Hepatocyte (in vitro differentiated cells): ENCODE measurements at regions not wholly inside any gene's neighbourhood (a gene's known extent, or its start where the extent isn't known, plus 50 kb on each side); places are given as distances from the start of the nearest gene placed in this dataset.

Experiments used
- DNase-seq: peaks from one replicate; pipeline ENCODE4 v3.0.0-alpha.2; 2016; ENCODE audit warnings: low spot score
- H2AFZ ChIP-seq: fragments of 200-600 bp; sonication (generic); 2 replicates; pipeline ENCODE4 v1.6.0; 2016; ENCODE audit warnings: antibody characterized with exemption, mild to moderate bottlenecking
- H3K27ac ChIP-seq: fragments of 200-600 bp; sonication (generic); 2 replicates; pipeline ENCODE4 v1.5.1; 2016; ENCODE audit warnings: mild to moderate bottlenecking
- H3K27me3 ChIP-seq: fragments of 200-600 bp; sonication (generic); 2 replicates; pipeline ENCODE4 v1.6.1; 2016
- H3K36me3 ChIP-seq: fragments of 200-600 bp; sonication (generic); replicated peaks from 2 replicates; pipeline ENCODE4 v1.5.1; 2016; ENCODE audit warnings: low read depth; ENCODE audit not compliant: insufficient read depth
- H3K4me1 ChIP-seq: fragments of 200-600 bp; sonication (generic); 2 replicates; pipeline ENCODE4 v1.5.1; 2016; ENCODE audit warnings: mild to moderate bottlenecking, moderate library complexity; ENCODE audit not compliant: insufficient read depth
- H3K4me2 ChIP-seq: fragments of 200-600 bp; sonication (generic); 2 replicates; pipeline ENCODE4 v1.6.0; 2016
- H3K4me3 ChIP-seq: fragments of 200-600 bp; sonication (generic); 2 replicates; pipeline ENCODE4 v1.5.1; 2016; ENCODE audit warnings: mild to moderate bottlenecking
- H3K79me2 ChIP-seq: fragments of 200-600 bp; sonication (generic); 2 replicates; pipeline ENCODE4 v1.6.0; 2017; ENCODE audit warnings: mild to moderate bottlenecking
- H3K9me2 ChIP-seq: fragments of 200-600 bp; sonication (generic); replicated peaks from 2 replicates; pipeline ENCODE4 v1.6.0; 2017; ENCODE audit warnings: mild to moderate bottlenecking; ENCODE audit not compliant: insufficient read depth
- H3K9me3 ChIP-seq: fragments of 200-600 bp; sonication (generic); 2 replicates; pipeline ENCODE4 v1.5.1; 2016; ENCODE audit warnings: low read depth, mild to moderate bottlenecking
- H4K20me1 ChIP-seq: fragments of 200-600 bp; sonication (generic); 2 replicates; pipeline ENCODE4 v1.6.0; 2016; ENCODE audit warnings: mild to moderate bottlenecking; ENCODE audit not compliant: insufficient read depth, poor library complexity, severe bottlenecking
- CTCF ChIP-seq: fragments of 200-600 bp; sonication (generic); IDR thresholded peaks from 2 replicates; pipeline ENCODE4 v1.5.1; 2016; ENCODE audit warnings: antibody characterized with exemption, mild to moderate bottlenecking; ENCODE audit not compliant: poor library complexity
- EZH2 ChIP-seq: fragments of 200-600 bp; sonication (generic); IDR thresholded peaks from 2 replicates; pipeline ENCODE4 v1.6.1; 2016; ENCODE audit warnings: antibody characterized with exemption, mild to moderate bottlenecking, borderline replicate concordance
- EZH2phosphoT487 ChIP-seq: fragments of 200-600 bp; sonication (generic); IDR thresholded peaks from one replicate; pipeline ENCODE4 v1.6.1; 2018; ENCODE audit warnings: antibody characterized with exemption, mild to moderate bottlenecking, low read depth, moderate library complexity; ENCODE audit not compliant: unreplicated experiment, severe bottlenecking
- WGBS: methylation state at CpG from one replicate; pipeline ENCODE4 v1.1.6; 2016; ENCODE audit warnings: low lambda C conversion rate; ENCODE audit errors: missing lambda C conversion rate; 5-methylcytosine and 5-hydroxymethylcytosine counted together

- H3K9me2 ChIP-seq = no peaks in the 10 kb centered on the region
- no peaks in the 10 kb centered on the region for H3K9me3 ChIP-seq
- H3K79me2 ChIP-seq = no peaks in the 10 kb centered on the region
- 83% methylated on average over 4 of the region's 4 CpGs for WGBS
- no peak overlapping the region for H3K4me2 ChIP-seq
- no peak for DNase-seq
- no peaks in the 10 kb centered on the region for H3K4me1 ChIP-seq
- H3K27ac ChIP-seq = no peak overlapping the region
- H3K36me3 ChIP-seq = no peaks in the 10 kb centered on the region
- no peak overlapping the region for H3K4me3 ChIP-seq
- TF ChIP-seq CTCF = no peak
- no peak for TF ChIP-seq EZH2
- no peak for TF ChIP-seq EZH2phosphoT487
- no peaks in the 10 kb centered on the region for H4K20me1 ChIP-seq
- H2AFZ ChIP-seq = no peak overlapping the region
- H3K27me3 ChIP-seq = no peaks in the 10 kb centered on the region
These were observed 689.0 kb upstream of the COBL start for GRCh38 chr7:52005613-52006012.

- no peak for DNase-seq
- H3K79me2 ChIP-seq = no peaks in the 10 kb centered on the region
- no peak overlapping the region for H3K27ac ChIP-seq
- H4K20me1 ChIP-seq = no peaks in the 10 kb centered on the region
- H3K4me3 ChIP-seq = no peak overlapping the region
- no peaks in the 10 kb centered on the region for H3K9me3 ChIP-seq
- no peaks in the 10 kb centered on the region for H3K4me1 ChIP-seq
- 67% methylated on average over 2 of the region's 2 CpGs for WGBS
- H2AFZ ChIP-seq = no peak overlapping the region
- no peak overlapping the region for H3K4me2 ChIP-seq
- TF ChIP-seq EZH2 = no peak
- TF ChIP-seq CTCF = no peak
- no peak for TF ChIP-seq EZH2phosphoT487
- no peaks in the 10 kb centered on the region for H3K36me3 ChIP-seq
- no peaks in the 10 kb centered on the region for H3K27me3 ChIP-seq
- no peaks in the 10 kb centered on the region for H3K9me2 ChIP-seq
These were observed 679.1 kb upstream of the COBL start for GRCh38 chr7:51995596-51996179.

GRCh38 chr7:51982653-51983052 lies 666.0 kb upstream of the COBL start:
- no peaks in the 10 kb centered on the region for H4K20me1 ChIP-seq
- H3K27ac ChIP-seq = no peak overlapping the region
- H3K27me3 ChIP-seq = no peaks in the 10 kb centered on the region
- WGBS = 66% methylated on average over 5 of the region's 5 CpGs
- no peak for TF ChIP-seq EZH2phosphoT487
- no peak for TF ChIP-seq EZH2
- TF ChIP-seq CTCF = no peak
- no peaks in the 10 kb centered on the region for H3K9me2 ChIP-seq
- no peak overlapping the region for H2AFZ ChIP-seq
- H3K4me3 ChIP-seq = no peak overlapping the region
- peak; percentile 21 for DNase-seq
- H3K9me3 ChIP-seq = no peaks in the 10 kb centered on the region
- no peaks in the 10 kb centered on the region for H3K4me1 ChIP-seq
- no peaks in the 10 kb centered on the region for H3K36me3 ChIP-seq
- no peak overlapping the region for H3K4me2 ChIP-seq
- H3K79me2 ChIP-seq = no peaks in the 10 kb centered on the region

GRCh38 chr7:51980812-51981211 lies 664.2 kb upstream of the COBL start:
- Histone ChIP-seq H3K9me3 (no peaks in the 10 kb centered on the region), H3K79me2 (no peaks in the 10 kb centered on the region), H3K36me3 (no peaks in the 10 kb centered on the region), H3K4me1 (no peaks in the 10 kb centered on the region), H3K27ac (no peak overlapping the region), H3K27me3 (no peaks in the 10 kb centered on the region), H4K20me1 (no peaks in the 10 kb centered on the region), H3K9me2 (no peaks in the 10 kb centered on the region), H3K4me3 (no peak overlapping the region), H2AFZ (no peak overlapping the region), H3K4me2 (no peak overlapping the region)
- 95% methylated on average over 2 of the region's 2 CpGs for WGBS
- TF ChIP-seq CTCF = no peak
- DNase-seq = no peak
